ENCODE measurements at regions not wholly inside any gene's neighbourhood (a gene's known extent, or its start where the extent isn't known, plus 50 kb on each side); places are given as distances from the start of the nearest gene placed in this dataset.

GRCh38 chr18:44079606-44080005, 601.1 kb upstream of the SETBP1 start:
- Histone ChIP-seq H3K27ac (ENCODE audit: low read length) (no peak overlapping the region), H3K36me3 (ENCODE audit: control insufficient read depth, insufficient read depth, low read length) (no peaks in the 10 kb centered on the region), H3K9me3 (replicated peaks; ENCODE audit: control insufficient read depth, low read depth, low read length) (no peaks in the 10 kb centered on the region), H3K27me3 (ENCODE audit: control insufficient read depth, insufficient read depth, low read length) (no peaks in the 10 kb centered on the region), H3K4me3 (ENCODE audit: low read length) (no peak overlapping the region), H3K4me1 (ENCODE audit: control insufficient read depth, insufficient read depth, low read length) (no peaks in the 10 kb centered on the region)
- no CpG with 5 or more reads among the region's 1 CpG for WGBS (ENCODE audit: insufficient coverage)
- DNase-seq = peak; percentile 23

GRCh38 chr18:44080054-44080453, 600.6 kb upstream of the SETBP1 start:
- no peak overlapping the region for H3K4me3 ChIP-seq (ENCODE audit: low read length)
- H3K9me3 ChIP-seq (replicated peaks; ENCODE audit: control insufficient read depth, low read depth, low read length) = no peaks in the 10 kb centered on the region
- no peaks in the 10 kb centered on the region for H3K27me3 ChIP-seq (ENCODE audit: control insufficient read depth, insufficient read depth, low read length)
- H3K36me3 ChIP-seq (ENCODE audit: control insufficient read depth, insufficient read depth, low read length) = no peaks in the 10 kb centered on the region
- no CpG with 5 or more reads among the region's 1 CpG for WGBS (ENCODE audit: insufficient coverage)
- no peak overlapping the region for H3K27ac ChIP-seq (ENCODE audit: low read length)
- H3K4me1 ChIP-seq (ENCODE audit: control insufficient read depth, insufficient read depth, low read length) = no peaks in the 10 kb centered on the region
- DNase-seq = no peak

- Histone ChIP-seq H3K27ac (ENCODE audit: low read length) (no peak overlapping the region), H3K27me3 (ENCODE audit: control insufficient read depth, insufficient read depth, low read length) (no peaks in the 10 kb centered on the region), H3K9me3 (replicated peaks; ENCODE audit: control insufficient read depth, low read depth, low read length) (no peaks in the 10 kb centered on the region), H3K4me3 (ENCODE audit: low read length) (no peak overlapping the region), H3K4me1 (ENCODE audit: control insufficient read depth, insufficient read depth, low read length) (no peaks in the 10 kb centered on the region), H3K36me3 (ENCODE audit: control insufficient read depth, insufficient read depth, low read length) (no peaks in the 10 kb centered on the region)
- no CpG with 5 or more reads among the region's 2 CpGs for WGBS (ENCODE audit: insufficient coverage)
- no peak for DNase-seq
These were observed 591.0 kb upstream of the SETBP1 start for GRCh38 chr18:44089732-44090131.

- H3K4me1 ChIP-seq (ENCODE audit: control insufficient read depth, insufficient read depth, low read length) = no peaks in the 10 kb centered on the region
- WGBS (ENCODE audit: insufficient coverage) = no CpG with 5 or more reads among the region's 3 CpGs
- no peaks in the 10 kb centered on the region for H3K9me3 ChIP-seq (replicated peaks; ENCODE audit: control insufficient read depth, low read depth, low read length)
- no peak for DNase-seq
- no peaks in the 10 kb centered on the region for H3K27me3 ChIP-seq (ENCODE audit: control insufficient read depth, insufficient read depth, low read length)
- H3K36me3 ChIP-seq (ENCODE audit: control insufficient read depth, insufficient read depth, low read length) = no peaks in the 10 kb centered on the region
- no peak overlapping the region for H3K27ac ChIP-seq (ENCODE audit: low read length)
- H3K4me3 ChIP-seq (ENCODE audit: low read length) = no peak overlapping the region
These were observed 590.2 kb upstream of the SETBP1 start for GRCh38 chr18:44090453-44090852.

DNA sequence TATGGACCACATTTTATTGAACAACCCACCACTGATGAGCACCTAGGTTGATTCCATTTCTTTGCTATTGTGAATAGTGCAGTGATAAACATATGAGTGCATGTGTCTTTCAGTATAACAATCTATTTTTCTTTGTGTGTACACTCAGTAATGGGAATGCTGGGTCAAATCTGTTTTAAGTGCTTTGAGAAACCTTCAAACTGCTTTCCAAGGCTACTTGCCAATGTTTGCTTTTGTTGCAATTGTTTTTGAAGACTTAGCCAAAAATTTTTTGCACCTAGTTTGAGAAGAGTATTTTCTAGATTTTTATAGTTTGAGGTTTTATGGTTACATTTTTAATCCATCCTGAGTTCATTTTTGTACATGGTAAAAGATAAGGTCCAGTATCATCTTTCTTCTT, 587.4 kb upstream of the SETBP1 start:
- Histone ChIP-seq H3K36me3 (ENCODE audit: control insufficient read depth, insufficient read depth, low read length) (no peaks in the 10 kb centered on the region), H3K4me3 (ENCODE audit: low read length) (no peak overlapping the region), H3K27me3 (ENCODE audit: control insufficient read depth, insufficient read depth, low read length) (no peaks in the 10 kb centered on the region), H3K4me1 (ENCODE audit: control insufficient read depth, insufficient read depth, low read length) (no peaks in the 10 kb centered on the region), H3K27ac (ENCODE audit: low read length) (no peak overlapping the region), H3K9me3 (replicated peaks; ENCODE audit: control insufficient read depth, low read depth, low read length) (peaks cover 4% of the 10 kb centered on the region)
- DNase-seq = peak; percentile 28

DNA sequence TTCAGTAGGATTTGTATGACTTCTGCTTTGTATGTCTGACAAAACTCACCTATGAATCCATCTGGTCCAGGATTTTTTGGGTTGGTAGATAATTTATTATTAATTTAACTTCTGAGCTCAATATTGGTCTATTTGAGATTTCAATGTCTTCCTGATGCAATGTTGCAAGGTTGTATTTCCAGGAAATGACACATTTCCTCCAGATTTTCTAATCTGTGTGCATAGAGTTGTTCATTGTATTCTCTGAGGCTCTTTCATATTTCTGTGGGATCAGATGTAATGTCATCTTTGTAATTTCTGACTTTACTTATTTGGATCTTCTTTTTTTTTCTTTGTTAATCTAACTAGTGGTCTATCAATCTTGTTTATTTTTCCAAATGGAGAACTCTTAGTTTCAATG, 584.7 kb upstream of the SETBP1 start:
- H3K4me1 ChIP-seq (ENCODE audit: control insufficient read depth, insufficient read depth, low read length) = no peaks in the 10 kb centered on the region
- H3K27ac ChIP-seq (ENCODE audit: low read length) = no peak overlapping the region
- peaks cover 18% of the 10 kb centered on the region for H3K9me3 ChIP-seq (replicated peaks; ENCODE audit: control insufficient read depth, low read depth, low read length)
- no peaks in the 10 kb centered on the region for H3K36me3 ChIP-seq (ENCODE audit: control insufficient read depth, insufficient read depth, low read length)
- H3K27me3 ChIP-seq (ENCODE audit: control insufficient read depth, insufficient read depth, low read length) = no peaks in the 10 kb centered on the region
- no peak for DNase-seq
- no peak overlapping the region for H3K4me3 ChIP-seq (ENCODE audit: low read length)

- no peaks in the 10 kb centered on the region for H3K4me1 ChIP-seq (ENCODE audit: control insufficient read depth, insufficient read depth, low read length)
- H3K4me3 ChIP-seq (ENCODE audit: low read length) = no peak overlapping the region
- no peaks in the 10 kb centered on the region for H3K36me3 ChIP-seq (ENCODE audit: control insufficient read depth, insufficient read depth, low read length)
- 67% methylated on average over 1 of the region's 4 CpGs for WGBS (ENCODE audit: insufficient coverage)
- H3K27ac ChIP-seq (ENCODE audit: low read length) = no peak overlapping the region
- H3K27me3 ChIP-seq (ENCODE audit: control insufficient read depth, insufficient read depth, low read length) = no peaks in the 10 kb centered on the region
- H3K9me3 ChIP-seq (replicated peaks; ENCODE audit: control insufficient read depth, low read depth, low read length) = peaks cover 18% of the 10 kb centered on the region
- DNase-seq = peak; percentile 13
These were observed 582.1 kb upstream of the SETBP1 start for GRCh38 chr18:44098551-44099098.

GRCh38 chr18:44107187-44107586, 573.5 kb upstream of the SETBP1 start:
- Histone ChIP-seq H3K9me3 (replicated peaks; ENCODE audit: control insufficient read depth, low read depth, low read length) (no peaks in the 10 kb centered on the region), H3K27ac (ENCODE audit: low read length) (no peak overlapping the region), H3K27me3 (ENCODE audit: control insufficient read depth, insufficient read depth, low read length) (no peaks in the 10 kb centered on the region), H3K4me3 (ENCODE audit: low read length) (no peak overlapping the region), H3K36me3 (ENCODE audit: control insufficient read depth, insufficient read depth, low read length) (no peaks in the 10 kb centered on the region), H3K4me1 (ENCODE audit: control insufficient read depth, insufficient read depth, low read length) (no peaks in the 10 kb centered on the region)
- WGBS (ENCODE audit: insufficient coverage) = no CpG with 5 or more reads among the region's 2 CpGs
- DNase-seq = no peak

- Histone ChIP-seq H3K4me1 (ENCODE audit: control insufficient read depth, insufficient read depth, low read length) (no peaks in the 10 kb centered on the region), H3K4me3 (ENCODE audit: low read length) (no peak overlapping the region), H3K27ac (ENCODE audit: low read length) (no peak overlapping the region), H3K9me3 (replicated peaks; ENCODE audit: control insufficient read depth, low read depth, low read length) (no peaks in the 10 kb centered on the region), H3K27me3 (ENCODE audit: control insufficient read depth, insufficient read depth, low read length) (no peaks in the 10 kb centered on the region), H3K36me3 (ENCODE audit: control insufficient read depth, insufficient read depth, low read length) (no peaks in the 10 kb centered on the region)
- no peak for DNase-seq
These were observed 569.4 kb upstream of the SETBP1 start for GRCh38 chr18:44111337-44111736.

DNA sequence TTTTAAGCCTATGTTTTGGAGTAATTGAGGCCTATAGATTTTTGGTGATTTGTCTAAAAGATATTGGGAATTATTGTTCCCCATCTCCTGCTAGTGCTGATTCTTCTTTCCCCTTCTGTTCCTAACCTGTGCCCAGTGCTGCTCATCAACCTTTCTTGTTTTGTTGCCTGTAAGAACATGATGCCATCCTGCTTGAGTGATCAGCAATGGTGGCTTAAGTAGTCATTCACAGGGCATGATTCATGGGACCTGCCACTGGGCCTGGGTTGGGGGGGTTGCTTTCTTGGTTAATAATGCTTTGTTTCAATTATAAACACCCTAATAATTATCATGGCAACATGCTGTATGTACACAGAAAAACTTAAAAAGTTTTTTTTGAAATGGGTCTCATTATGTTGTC, 562.9 kb upstream of the SETBP1 start:
- Histone ChIP-seq H3K4me3 (ENCODE audit: low read length) (no peak overlapping the region), H3K27me3 (ENCODE audit: control insufficient read depth, insufficient read depth, low read length) (no peaks in the 10 kb centered on the region)

GRCh38 chr18:44119607-44120006, 561.1 kb upstream of the SETBP1 start:
- DNase-seq = no peak
- Histone ChIP-seq H3K4me1 (ENCODE audit: control insufficient read depth, insufficient read depth, low read length) (no peaks in the 10 kb centered on the region), H3K27ac (ENCODE audit: low read length) (no peak overlapping the region), H3K27me3 (ENCODE audit: control insufficient read depth, insufficient read depth, low read length) (no peaks in the 10 kb centered on the region), H3K9me3 (replicated peaks; ENCODE audit: control insufficient read depth, low read depth, low read length) (no peaks in the 10 kb centered on the region), H3K4me3 (ENCODE audit: low read length) (no peak overlapping the region), H3K36me3 (ENCODE audit: control insufficient read depth, insufficient read depth, low read length) (no peaks in the 10 kb centered on the region)
- no CpG with 5 or more reads among the region's 2 CpGs for WGBS (ENCODE audit: insufficient coverage)

More for the DNA sequence above, 562.9 kb upstream of the SETBP1 start:
- no peak for DNase-seq
- H3K9me3 ChIP-seq (replicated peaks; ENCODE audit: control insufficient read depth, low read depth, low read length) = no peaks in the 10 kb centered on the region
- no peaks in the 10 kb centered on the region for H3K36me3 ChIP-seq (ENCODE audit: control insufficient read depth, insufficient read depth, low read length)
- H3K4me1 ChIP-seq (ENCODE audit: control insufficient read depth, insufficient read depth, low read length) = no peaks in the 10 kb centered on the region
- H3K27ac ChIP-seq (ENCODE audit: low read length) = no peak overlapping the region

All from muscle of leg (tissue), 3 donors.